ENCODE measurements at regions not wholly inside any gene's neighbourhood (a gene's known extent, or its start where the extent isn't known, plus 50 kb on each side); places are given as distances from the start of the nearest gene placed in this dataset.

DNA sequence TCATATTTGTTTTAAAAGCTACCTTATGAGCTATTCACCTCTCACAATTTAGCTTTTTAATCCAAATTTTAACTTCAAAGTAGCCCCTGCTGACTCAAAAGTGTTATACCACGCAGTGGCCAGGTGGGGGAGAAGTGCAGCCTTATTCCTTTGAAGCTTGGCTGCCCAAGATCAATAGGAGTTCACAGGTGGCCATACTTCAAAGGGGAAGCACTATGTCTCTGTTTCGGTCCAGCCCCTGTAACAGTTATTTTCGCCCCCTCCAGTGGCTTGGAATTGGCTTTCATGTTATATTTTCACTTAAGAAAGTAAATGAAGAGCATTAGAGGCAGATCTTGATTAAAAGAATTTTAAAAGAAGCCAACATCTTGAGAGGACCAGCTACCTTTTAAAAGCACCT lies 608.4 kb downstream of the EPHA7 start:
- H2AFZ ChIP-seq (ENCODE audit: low read depth, low read length) = no peak overlapping the region
- peak overlapping the region; percentile 44 for H3K4me2 ChIP-seq (ENCODE audit: low read length)
- TF ChIP-seq, protein P1, sequence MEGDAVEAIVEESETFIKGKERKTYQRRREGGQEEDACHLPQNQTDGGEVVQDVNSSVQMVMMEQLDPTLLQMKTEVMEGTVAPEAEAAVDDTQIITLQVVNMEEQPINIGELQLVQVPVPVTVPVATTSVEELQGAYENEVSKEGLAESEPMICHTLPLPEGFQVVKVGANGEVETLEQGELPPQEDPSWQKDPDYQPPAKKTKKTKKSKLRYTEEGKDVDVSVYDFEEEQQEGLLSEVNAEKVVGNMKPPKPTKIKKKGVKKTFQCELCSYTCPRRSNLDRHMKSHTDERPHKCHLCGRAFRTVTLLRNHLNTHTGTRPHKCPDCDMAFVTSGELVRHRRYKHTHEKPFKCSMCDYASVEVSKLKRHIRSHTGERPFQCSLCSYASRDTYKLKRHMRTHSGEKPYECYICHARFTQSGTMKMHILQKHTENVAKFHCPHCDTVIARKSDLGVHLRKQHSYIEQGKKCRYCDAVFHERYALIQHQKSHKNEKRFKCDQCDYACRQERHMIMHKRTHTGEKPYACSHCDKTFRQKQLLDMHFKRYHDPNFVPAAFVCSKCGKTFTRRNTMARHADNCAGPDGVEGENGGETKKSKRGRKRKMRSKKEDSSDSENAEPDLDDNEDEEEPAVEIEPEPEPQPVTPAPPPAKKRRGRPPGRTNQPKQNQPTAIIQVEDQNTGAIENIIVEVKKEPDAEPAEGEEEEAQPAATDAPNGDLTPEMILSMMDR (IDR thresholded peaks at IDR 0.05; ENCODE audit: low read depth, low read length) = peak; percentile 66
- no peak for TF ChIP-seq EZH2phosphoT487 (IDR thresholded peaks at IDR 0.05; ENCODE audit: low read depth)

DNA sequence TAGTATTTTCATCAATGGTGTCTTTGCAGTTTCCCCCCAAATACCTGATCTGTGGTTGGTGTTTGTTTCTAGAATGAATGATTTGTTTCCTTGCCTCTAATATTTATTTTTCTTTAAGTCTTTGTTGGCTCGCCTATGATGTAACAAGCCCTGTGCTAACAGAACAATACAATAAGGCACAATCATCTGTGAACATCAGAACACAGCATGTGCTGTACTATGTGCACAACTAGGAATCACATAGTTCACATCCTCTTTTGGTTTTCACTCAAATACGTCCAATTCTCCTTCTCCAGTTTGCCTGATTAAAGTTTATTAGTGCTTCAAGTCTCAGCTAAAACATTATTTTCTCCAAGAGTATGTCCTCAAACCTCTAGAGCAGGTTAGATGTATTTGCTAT lies 613.1 kb downstream of the EPHA7 start:
- H3K9me3 ChIP-seq (ENCODE audit: insufficient read depth, low read length) = no peaks in the 10 kb centered on the region

More for the DNA sequence above, 608.4 kb downstream of the EPHA7 start:
- Histone ChIP-seq H3K27ac (ENCODE audit: low read length) (no peak overlapping the region), H4K20me1 (ENCODE audit: insufficient read depth, low read length) (no peaks in the 10 kb centered on the region), H3K36me3 (replicated peaks; ENCODE audit: low read depth, low read length) (no peaks in the 10 kb centered on the region), H3K27me3 (ENCODE audit: low read depth, low read length) (no peaks in the 10 kb centered on the region), H3K79me2 (ENCODE audit: low read length) (no peaks in the 10 kb centered on the region), H3K9me3 (ENCODE audit: insufficient read depth, low read length) (no peaks in the 10 kb centered on the region), H3K4me3 (ENCODE audit: low read length) (peak overlapping the region; percentile 7; the same call in 1 of the 2 replicates), H3K4me1 (ENCODE audit: low read length) (peaks cover 9% of the 10 kb centered on the region), H3K9ac (ENCODE audit: low read length) (no peak overlapping the region)

DNA sequence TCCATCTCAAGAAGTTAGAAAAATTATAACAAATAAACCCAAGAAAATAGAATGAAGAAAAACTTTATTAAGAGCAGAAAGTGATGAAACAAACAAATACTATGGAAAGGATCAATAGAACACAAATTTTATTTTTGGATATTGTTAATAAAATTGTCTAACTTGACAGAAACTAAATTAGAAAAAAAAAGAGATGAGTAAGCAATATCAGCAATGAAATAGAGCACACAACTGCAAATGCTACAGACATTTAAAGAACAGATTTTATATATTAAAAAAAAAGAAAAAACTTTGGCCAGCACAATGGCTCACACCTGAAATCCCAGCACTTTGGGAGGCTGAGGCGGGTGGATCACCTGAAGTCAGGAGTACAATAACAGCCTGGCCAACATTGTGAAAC lies 628.0 kb downstream of the EPHA7 start:
- Histone ChIP-seq H3K9ac (ENCODE audit: low read length) (no peak overlapping the region), H3K27ac (ENCODE audit: low read length) (no peak overlapping the region), H2AFZ (ENCODE audit: low read depth, low read length) (no peak overlapping the region), H3K9me3 (ENCODE audit: insufficient read depth, low read length) (no peaks in the 10 kb centered on the region), H4K20me1 (ENCODE audit: insufficient read depth, low read length) (no peaks in the 10 kb centered on the region), H3K4me3 (ENCODE audit: low read length) (no peak overlapping the region), H3K27me3 (ENCODE audit: low read depth, low read length) (no peaks in the 10 kb centered on the region), H3K4me2 (ENCODE audit: low read length) (no peak overlapping the region), H3K4me1 (ENCODE audit: low read length) (no peaks in the 10 kb centered on the region), H3K79me2 (ENCODE audit: low read length) (no peaks in the 10 kb centered on the region), H3K36me3 (replicated peaks; ENCODE audit: low read depth, low read length) (no peaks in the 10 kb centered on the region)
- TF ChIP-seq EZH2phosphoT487 (IDR thresholded peaks at IDR 0.05; ENCODE audit: low read depth) = no peak
- TF ChIP-seq, protein P1 (IDR thresholded peaks at IDR 0.05; ENCODE audit: low read depth, low read length) = no peak

More for the DNA sequence above, 613.1 kb downstream of the EPHA7 start:
- H3K27ac ChIP-seq (ENCODE audit: low read length) = no peak overlapping the region
- no peaks in the 10 kb centered on the region for H3K79me2 ChIP-seq (ENCODE audit: low read length)
- no peaks in the 10 kb centered on the region for H4K20me1 ChIP-seq (ENCODE audit: insufficient read depth, low read length)
- no peak overlapping the region for H3K4me2 ChIP-seq (ENCODE audit: low read length)
- H3K9ac ChIP-seq (ENCODE audit: low read length) = no peak overlapping the region
- H3K4me1 ChIP-seq (ENCODE audit: low read length) = peaks cover 8% of the 10 kb centered on the region
- H3K36me3 ChIP-seq (replicated peaks; ENCODE audit: low read depth, low read length) = no peaks in the 10 kb centered on the region
- no peak overlapping the region for H2AFZ ChIP-seq (ENCODE audit: low read depth, low read length)
- no peak overlapping the region for H3K4me3 ChIP-seq (ENCODE audit: low read length)
- TF ChIP-seq EZH2phosphoT487 (IDR thresholded peaks at IDR 0.05; ENCODE audit: low read depth) = no peak
- TF ChIP-seq, protein P1 (IDR thresholded peaks at IDR 0.05; ENCODE audit: low read depth, low read length) = no peak
- H3K27me3 ChIP-seq (ENCODE audit: low read depth, low read length) = no peaks in the 10 kb centered on the region

DNA sequence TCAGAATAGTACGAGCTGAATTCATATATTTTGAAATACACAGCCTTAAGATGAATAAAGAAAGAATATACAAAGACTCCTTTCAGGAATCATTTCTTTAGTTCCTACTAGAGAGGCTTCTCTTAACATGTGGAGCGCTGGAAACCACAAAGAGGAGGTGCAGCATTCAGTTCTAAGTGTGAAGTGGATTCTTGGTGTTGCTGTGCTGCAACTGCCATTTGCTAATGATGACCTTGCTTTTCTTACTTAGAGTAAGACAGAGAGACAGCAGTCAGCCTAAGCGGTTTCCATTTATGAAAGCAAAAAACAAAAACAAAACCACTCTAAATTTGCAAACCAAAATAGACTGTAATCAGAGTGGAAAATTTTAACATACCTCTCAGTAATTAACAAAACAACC lies 629.0 kb downstream of the EPHA7 start:
- Histone ChIP-seq H3K4me1 (ENCODE audit: low read length) (no peaks in the 10 kb centered on the region), H3K27ac (ENCODE audit: low read length) (no peak overlapping the region), H3K4me2 (ENCODE audit: low read length) (no peak overlapping the region), H3K36me3 (replicated peaks; ENCODE audit: low read depth, low read length) (no peaks in the 10 kb centered on the region), H3K4me3 (ENCODE audit: low read length) (no peak overlapping the region), H3K79me2 (ENCODE audit: low read length) (no peaks in the 10 kb centered on the region), H2AFZ (ENCODE audit: low read depth, low read length) (no peak overlapping the region), H4K20me1 (ENCODE audit: insufficient read depth, low read length) (no peaks in the 10 kb centered on the region), H3K9ac (ENCODE audit: low read length) (no peak overlapping the region), H3K9me3 (ENCODE audit: insufficient read depth, low read length) (no peaks in the 10 kb centered on the region), H3K27me3 (ENCODE audit: low read depth, low read length) (no peaks in the 10 kb centered on the region)
- TF ChIP-seq EZH2phosphoT487 (IDR thresholded peaks at IDR 0.05; ENCODE audit: low read depth) = no peak
- TF ChIP-seq, protein P1 (IDR thresholded peaks at IDR 0.05; ENCODE audit: low read depth, low read length) = no peak

All from OCI-LY3 (cell line).